K562 (cell line): ENCODE measurements at regions not wholly inside any gene's neighbourhood (a gene's known extent, or its start where the extent isn't known, plus 50 kb on each side); places are given as distances from the start of the nearest gene placed in this dataset.
"Not testable (repeated sequence)": the region's sequence is repeated elsewhere in the genome, so short reads cannot be mapped to it uniquely, and the experiment has no call there.

ENCODE experiments used
- ATAC-seq: fragments of 200-7000 bp; cut with Tn5 transposase; 3 replicates; pipeline ENCODE4 v1.9.1; 2020; ENCODE audit warnings: moderate library complexity
- BruUV-seq: library from RNA; stranded (reverse); fragments of 400-500 nt; replicated peaks from 2 replicates; lab custom pipeline; 2021; lab: Mats Ljungman, UMichigan
- CTCF ChIA-PET: fragments of 300-600 bp; formaldehyde crosslinking; extraction: SDS; loops from one replicate; lab custom pipeline; 2021; ENCODE audit warnings: low intra/inter-chr PET ratio; lab: Yijun Ruan, JAX
- POLR2A ChIA-PET: fragments of 300-600, 350-650 bp; sonication (Branson Sonifier 250); formaldehyde crosslinking; extraction: SDS; loops from one replicate; lab custom pipeline; 2021; ENCODE audit warnings: antibody characterized with exemption, inconsistent platforms; lab: Yijun Ruan, JAX
- DNase-seq, 4 experiments: peaks; one replicate each; pipeline versions ENCODE4 v3.0.0 to v3.0.0-alpha.2; 2011 to 2018; ENCODE audit warnings: low spot score in 3 of 4, mixed read lengths in 3 of 4; ENCODE audit errors: extremely low read depth in 1 of 4
- FAIRE-seq: peaks from 2 replicates; lab custom pipeline; 2011; peaks lifted over from hg19 to GRCh38; lab: Jason Lieb, UNC
- H2AFZ ChIP-seq: 2 replicates; pipeline ENCODE4 v1.6.0; 2011; ENCODE audit warnings: low read depth, low read length, control low read depth, inconsistent platforms
- H3K27ac ChIP-seq: fragments of 200-600 bp; 3 replicates; pipeline ENCODE4 v1.8.0; 2011; ENCODE audit warnings: low read depth, mild to moderate bottlenecking, control low read depth, inconsistent platforms, low read length, moderate library complexity, mixed read lengths; ENCODE audit errors: extremely low read depth
- H3K27me3 ChIP-seq, 2 experiments: fragments of 300-600 bp in 1 of 2; 2 replicates in 1 of 2; 3 replicates in 1 of 2; pipeline versions ENCODE4 v1.6.0 to v1.8.0; 2011; ENCODE audit warnings: inconsistent platforms in 2 of 2, low read length in 2 of 2, mild to moderate bottlenecking in 1 of 2, mixed read lengths in 1 of 2, moderate library complexity in 1 of 2; ENCODE audit not compliant: control insufficient read depth in 2 of 2, insufficient read depth in 2 of 2
- H3K36me3 ChIP-seq: fragments of 300-600 bp; 3 replicates; pipeline ENCODE4 v1.8.0; 2011; ENCODE audit warnings: mild to moderate bottlenecking, low read length, inconsistent platforms; ENCODE audit not compliant: control insufficient read depth, insufficient read depth
- H3K4me1 ChIP-seq, 2 experiments: fragments of 200-600 bp in 1 of 2; replicated peaks in 1 of 2; 2 replicates in 1 of 2; 3 replicates in 1 of 2; pipeline versions ENCODE4 v1.5.1 to v1.8.0; 2011; ENCODE audit warnings: inconsistent platforms in 2 of 2, low read length in 2 of 2, mild to moderate bottlenecking in 1 of 2, mixed read lengths in 1 of 2, moderate library complexity in 1 of 2; ENCODE audit not compliant: control insufficient read depth in 2 of 2, insufficient read depth in 2 of 2
- H3K4me2 ChIP-seq: 2 replicates; pipeline ENCODE4 v1.6.1; 2011; ENCODE audit warnings: low read length, control low read depth, inconsistent platforms, mixed read lengths; ENCODE audit not compliant: insufficient read depth
- H3K4me3 ChIP-seq: fragments of 200-600 bp; sonication (generic), shearing (Covaris generic); 2 replicates; pipeline ENCODE4 v1.5.1; 2016; ENCODE audit warnings: control low read depth, inconsistent platforms
- H3K79me2 ChIP-seq: fragments of 200-600 bp; 3 replicates; pipeline ENCODE4 v1.8.0; 2011; ENCODE audit warnings: low read length, inconsistent platforms; ENCODE audit not compliant: control insufficient read depth, insufficient read depth
- H3K9ac ChIP-seq, 2 experiments: 2 replicates each; pipeline versions ENCODE4 v1.6.0 to v1.6.1; 2011; ENCODE audit warnings: low read depth in 2 of 2, low read length in 2 of 2, control low read depth in 1 of 2, inconsistent platforms in 1 of 2, mild to moderate bottlenecking in 1 of 2, mixed read lengths in 1 of 2; ENCODE audit not compliant: insufficient read depth in 1 of 2
- H3K9me1 ChIP-seq: one replicate; pipeline ENCODE4 v1.6.0; 2011; ENCODE audit warnings: inconsistent platforms, mild to moderate bottlenecking, low read length, moderate library complexity; ENCODE audit not compliant: control insufficient read depth, insufficient read depth
- H3K9me3 ChIP-seq: replicated peaks from 2 replicates; pipeline ENCODE4 v1.5.1; 2011; ENCODE audit warnings: low read depth, low read length, inconsistent platforms; ENCODE audit not compliant: control insufficient read depth, insufficient read depth
- H4K20me1 ChIP-seq: replicated peaks from 2 replicates; pipeline ENCODE4 v1.6.1; 2011; ENCODE audit warnings: low read length, inconsistent platforms, mixed read lengths; ENCODE audit not compliant: control insufficient read depth, insufficient read depth
- KLF10 ChIP-seq: fragments of 250-450 bp; sonication (Bioruptor Pico); IDR thresholded peaks from 2 replicates; pipeline ENCODE4 v1.6.1; 2021; ENCODE audit warnings: matching md5 sums
- RAD21 ChIP-seq, 2 experiments: fragments of 250-450 bp in 1 of 2; fragments of 450-650 bp in 1 of 2; sonication (Bioruptor Pico) in 1 of 2; formaldehyde crosslinking in 1 of 2; IDR thresholded peaks in 1 of 2; conservative IDR thresholded peaks in 1 of 2; 2 replicates each; pipeline versions ENCODE4 v1.4.0 to v1.8.0; 2020 to 2022; ENCODE audit warnings: mild to moderate bottlenecking in 2 of 2, moderate library complexity in 1 of 2
- WGBS: fragments of 100-300 bp; shearing (Covaris generic); methylation state at CpG from one replicate; pipeline ENCODE4 v1.1.6; 2016; ENCODE audit warnings: low coverage, mixed read lengths; ENCODE audit not compliant: insufficient coverage; ENCODE audit errors: missing lambda C conversion rate; 5-methylcytosine and 5-hydroxymethylcytosine counted together
- in situ Hi-C: fragments of 300-500 bp; cut with MboI; formaldehyde crosslinking; loops from 4 replicates; pipeline ENCODE4 v1.15.0; 2018; ENCODE audit warnings: inconsistent platforms, mixed read lengths
- intact Hi-C: fragments of 100-400 bp; cut with micrococcal nuclease; formaldehyde crosslinking; loops from 2 replicates; pipeline ENCODE4 v1.14.2; 2022
- TF ChIP-seq, protein P1 (sequence below): fragments of 250-450 bp; sonication (Bioruptor Pico); IDR thresholded peaks from 2 replicates; pipeline ENCODE4 v1.5.0; 2020; ENCODE audit warnings: mild to moderate bottlenecking, borderline replicate concordance

DNA sequence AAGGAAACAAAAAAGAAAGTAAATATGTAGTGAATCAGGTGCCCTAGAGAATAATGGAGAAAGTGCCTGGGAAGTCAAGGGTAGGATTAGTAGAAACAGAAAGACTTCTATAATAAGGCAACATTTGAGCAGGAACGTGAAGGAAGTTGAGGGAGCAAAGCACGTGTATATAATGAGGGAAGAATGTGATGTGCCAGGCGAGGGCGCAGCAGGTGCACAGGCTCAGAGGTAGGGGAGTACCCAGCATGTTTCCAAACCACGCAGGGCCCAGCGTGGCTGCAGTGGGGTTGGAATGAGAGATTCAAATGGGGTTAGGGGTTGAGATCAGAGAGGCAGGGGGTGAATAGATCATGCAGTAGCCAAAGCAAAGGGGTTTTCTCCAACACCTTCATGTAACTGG is 91.9 kb upstream of the VGLL4 start:
- H3K79me2 ChIP-seq: no peaks in the 10 kb centered on the region
- 4% methylated on average over 6 of the region's 6 CpGs for WGBS
- H3K9me3 ChIP-seq: no peaks in the 10 kb centered on the region
- no peaks in the 10 kb centered on the region for H3K4me1 ChIP-seq
- peak; percentile 29; the same call in 1 of the 3 replicates for ATAC-seq
- H3K4me2 ChIP-seq: no peak overlapping the region
- CTCF ChIA-PET: no interaction called here
- in situ Hi-C loops (no loop called here), intact Hi-C loops (no loop called here)
- no peak overlapping the region for H2AFZ ChIP-seq
- TF ChIP-seq, protein P1, sequence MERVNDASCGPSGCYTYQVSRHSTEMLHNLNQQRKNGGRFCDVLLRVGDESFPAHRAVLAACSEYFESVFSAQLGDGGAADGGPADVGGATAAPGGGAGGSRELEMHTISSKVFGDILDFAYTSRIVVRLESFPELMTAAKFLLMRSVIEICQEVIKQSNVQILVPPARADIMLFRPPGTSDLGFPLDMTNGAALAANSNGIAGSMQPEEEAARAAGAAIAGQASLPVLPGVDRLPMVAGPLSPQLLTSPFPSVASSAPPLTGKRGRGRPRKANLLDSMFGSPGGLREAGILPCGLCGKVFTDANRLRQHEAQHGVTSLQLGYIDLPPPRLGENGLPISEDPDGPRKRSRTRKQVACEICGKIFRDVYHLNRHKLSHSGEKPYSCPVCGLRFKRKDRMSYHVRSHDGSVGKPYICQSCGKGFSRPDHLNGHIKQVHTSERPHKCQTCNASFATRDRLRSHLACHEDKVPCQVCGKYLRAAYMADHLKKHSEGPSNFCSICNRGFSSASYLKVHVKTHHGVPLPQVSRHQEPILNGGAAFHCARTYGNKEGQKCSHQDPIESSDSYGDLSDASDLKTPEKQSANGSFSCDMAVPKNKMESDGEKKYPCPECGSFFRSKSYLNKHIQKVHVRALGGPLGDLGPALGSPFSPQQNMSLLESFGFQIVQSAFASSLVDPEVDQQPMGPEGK (CRISPR knock-in tag): no peak
- TF ChIP-seq KLF10 (CRISPR knock-in tag): no peak
- TF ChIP-seq RAD21 (CRISPR knock-in tag; conservative IDR thresholded peaks at IDR 0.05 in 1 of 2, IDR thresholded peaks at IDR 0.05 in 1 of 2): peak in 1 of 2 experiments; percentile 6; a peak in 1 of 4 replicates
- no peak overlapping the region for H3K4me3 ChIP-seq
- no peak for FAIRE-seq
- H3K9ac ChIP-seq: no peak overlapping the region
- no peaks in the 10 kb centered on the region for H3K9me1 ChIP-seq
- POLR2A ChIA-PET: no interaction called here
- no peak for DNase-seq
- BruUV-seq: no TSS peak
- no peaks in the 10 kb centered on the region for H3K36me3 ChIP-seq
- no peak overlapping the region for H3K27ac ChIP-seq
- no peaks in the 10 kb centered on the region for H4K20me1 ChIP-seq
- peaks cover 33 to 53% of the 10 kb centered on the region in 2 experiments for H3K27me3 ChIP-seq

DNA sequence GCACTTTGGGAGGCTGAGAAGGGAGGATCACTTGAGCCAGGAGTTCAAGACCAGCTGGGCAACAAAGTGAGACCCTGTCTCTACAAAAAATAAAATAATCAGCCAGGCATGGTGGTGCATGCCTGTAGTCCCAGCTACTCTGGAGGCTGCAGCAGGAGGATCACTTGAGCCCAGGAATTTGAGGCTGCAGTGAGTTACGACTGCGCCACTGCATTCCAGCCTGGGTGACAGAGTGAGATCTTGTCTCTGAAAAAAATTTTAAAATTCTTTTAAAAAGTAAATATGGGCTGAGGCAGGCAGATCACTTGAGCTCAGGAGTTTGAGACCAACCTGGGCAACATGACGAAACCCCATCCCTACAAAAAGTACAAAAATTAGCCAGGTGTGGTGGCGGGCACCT is 91.4 kb upstream of the VGLL4 start:
- H3K4me3 ChIP-seq, H3K4me2 ChIP-seq, H3K9me1 ChIP-seq, H4K20me1 ChIP-seq, POLR2A ChIA-PET, CTCF ChIA-PET, H3K9ac ChIP-seq, in situ Hi-C loops, FAIRE-seq, H3K4me1 ChIP-seq, DNase-seq, ATAC-seq, H3K27ac ChIP-seq, H3K79me2 ChIP-seq, H3K9me3 ChIP-seq, intact Hi-C loops, H3K36me3 ChIP-seq, BruUV-seq, H2AFZ ChIP-seq: not testable (repeated sequence)
- peaks cover 30 to 55% of the 10 kb centered on the region in 2 experiments for H3K27me3 ChIP-seq
- 2% methylated on average over 4 of the region's 4 CpGs for WGBS
